ENCODE measurements at regions not wholly inside any gene's neighbourhood (a gene's known extent, or its start where the extent isn't known, plus 50 kb on each side); places are given as distances from the start of the nearest gene placed in this dataset.

GRCh38 chr12:83634726-83635267 is 948.1 kb downstream of the TMTC2 start:
- no peak for TF ChIP-seq CTCF (IDR thresholded peaks at IDR 0.05; ENCODE audit: borderline replicate concordance, insufficient read depth, low read depth, low read length)
- no peak overlapping the region for H3K4me3 ChIP-seq (ENCODE audit: low read depth, low read length)

GRCh38 chr12:83630526-83630925 is 943.8 kb downstream of the TMTC2 start:
- no peak for TF ChIP-seq CTCF (IDR thresholded peaks at IDR 0.05; ENCODE audit: borderline replicate concordance, insufficient read depth, low read depth, low read length)
- no peak overlapping the region for H3K4me3 ChIP-seq (ENCODE audit: low read depth, low read length)

GRCh38 chr12:83629931-83630330 is 943.2 kb downstream of the TMTC2 start:
- H3K4me3 ChIP-seq (ENCODE audit: low read depth, low read length) = no peak overlapping the region
- no peak for TF ChIP-seq CTCF (IDR thresholded peaks at IDR 0.05; ENCODE audit: borderline replicate concordance, insufficient read depth, low read depth, low read length)

GRCh38 chr12:83622205-83622604 is 935.5 kb downstream of the TMTC2 start:
- no peak overlapping the region for H3K4me3 ChIP-seq (ENCODE audit: low read depth, low read length)
- no peak for TF ChIP-seq CTCF (IDR thresholded peaks at IDR 0.05; ENCODE audit: borderline replicate concordance, insufficient read depth, low read depth, low read length)

- H3K4me3 ChIP-seq (ENCODE audit: low read depth, low read length) = no peak overlapping the region
- no peak for TF ChIP-seq CTCF (IDR thresholded peaks at IDR 0.05; ENCODE audit: borderline replicate concordance, insufficient read depth, low read depth, low read length)
Observed at GRCh38 chr12:83619973-83620372, 933.3 kb downstream of the TMTC2 start.

GRCh38 chr12:83615152-83615551 is 928.4 kb downstream of the TMTC2 start:
- no peak overlapping the region for H3K4me3 ChIP-seq (ENCODE audit: low read depth, low read length)
- no peak for TF ChIP-seq CTCF (IDR thresholded peaks at IDR 0.05; ENCODE audit: borderline replicate concordance, insufficient read depth, low read depth, low read length)

- no peak for TF ChIP-seq CTCF (IDR thresholded peaks at IDR 0.05; ENCODE audit: borderline replicate concordance, insufficient read depth, low read depth, low read length)
- H3K4me3 ChIP-seq (ENCODE audit: low read depth, low read length) = no peak overlapping the region
Observed at GRCh38 chr12:83613586-83614110, 926.9 kb downstream of the TMTC2 start.
